ENCODE measurements at regions not wholly inside any gene's neighbourhood (a gene's known extent, or its start where the extent isn't known, plus 50 kb on each side); places are given as distances from the start of the nearest gene placed in this dataset.

GRCh38 chr6:167547328-167547692 lies 222.4 kb downstream of the TTLL2 start:
- no peak for DNase-seq (ENCODE audit: extremely low spot score)
- no peak for TF ChIP-seq FOXM1 (IDR thresholded peaks at IDR 0.05; ENCODE audit: borderline replicate concordance)
- ChIA-PET POLR2A (no interaction called here), CTCF (no interaction called here)

- CTCF ChIA-PET: no interaction called here
Observed at GRCh38 chr6:167547751-167548150, 222.9 kb downstream of the TTLL2 start.

GRCh38 chr6:167548451-167548850 lies 223.6 kb downstream of the TTLL2 start:
- CTCF ChIA-PET: no interaction called here
- POLR2A ChIA-PET: no interaction called here
- no peak for TF ChIP-seq CTBP1 (IDR thresholded peaks at IDR 0.05; ENCODE audit: borderline replicate concordance)
- no peak for TF ChIP-seq L3MBTL2 (conservative IDR thresholded peaks at IDR 0.05)
- no peak for TF ChIP-seq BHLHE40 (IDR thresholded peaks at IDR 0.05; ENCODE audit: borderline replicate concordance)
- TF ChIP-seq ARNT (IDR thresholded peaks at IDR 0.05): no peak
- TF ChIP-seq ELF4 (IDR thresholded peaks at IDR 0.05): no peak
- TF ChIP-seq SUZ12 (IDR thresholded peaks at IDR 0.05): no peak
- no peak for TF ChIP-seq SP1 (IDR thresholded peaks at IDR 0.05)
- TF ChIP-seq HDGF (IDR thresholded peaks at IDR 0.05; ENCODE audit: borderline replicate concordance): no peak
- no peak for TF ChIP-seq FOXM1 (IDR thresholded peaks at IDR 0.05; ENCODE audit: borderline replicate concordance)
- TF ChIP-seq LEF1 (IDR thresholded peaks at IDR 0.05; ENCODE audit: borderline replicate concordance): no peak
- TF ChIP-seq, protein P1, sequence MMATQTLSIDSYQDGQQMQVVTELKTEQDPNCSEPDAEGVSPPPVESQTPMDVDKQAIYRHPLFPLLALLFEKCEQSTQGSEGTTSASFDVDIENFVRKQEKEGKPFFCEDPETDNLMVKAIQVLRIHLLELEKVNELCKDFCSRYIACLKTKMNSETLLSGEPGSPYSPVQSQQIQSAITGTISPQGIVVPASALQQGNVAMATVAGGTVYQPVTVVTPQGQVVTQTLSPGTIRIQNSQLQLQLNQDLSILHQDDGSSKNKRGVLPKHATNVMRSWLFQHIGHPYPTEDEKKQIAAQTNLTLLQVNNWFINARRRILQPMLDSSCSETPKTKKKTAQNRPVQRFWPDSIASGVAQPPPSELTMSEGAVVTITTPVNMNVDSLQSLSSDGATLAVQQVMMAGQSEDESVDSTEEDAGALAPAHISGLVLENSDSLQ (IDR thresholded peaks at IDR 0.05): no peak
- TF ChIP-seq TARDBP (IDR thresholded peaks at IDR 0.05): no peak
- no peak for DNase-seq (ENCODE audit: extremely low spot score)

More at GRCh38 chr6:167547751-167548150, 222.9 kb downstream of the TTLL2 start:
- DNase-seq (ENCODE audit: extremely low spot score): no peak
- POLR2A ChIA-PET: no interaction called here
- TF ChIP-seq, protein P1 (IDR thresholded peaks at IDR 0.05): no peak
- TF ChIP-seq SP1 (IDR thresholded peaks at IDR 0.05) (no peak), FOXA1 (IDR thresholded peaks at IDR 0.05) (no peak), FOXK2 (IDR thresholded peaks at IDR 0.05) (no peak), BHLHE40 (IDR thresholded peaks at IDR 0.05; ENCODE audit: borderline replicate concordance) (no peak), ARNT (IDR thresholded peaks at IDR 0.05) (no peak), NFRKB (IDR thresholded peaks at IDR 0.05) (no peak), L3MBTL2 (conservative IDR thresholded peaks at IDR 0.05) (no peak), TARDBP (IDR thresholded peaks at IDR 0.05) (no peak), LEF1 (IDR thresholded peaks at IDR 0.05; ENCODE audit: borderline replicate concordance) (no peak), CTBP1 (IDR thresholded peaks at IDR 0.05; ENCODE audit: borderline replicate concordance) (no peak)

- CTCF ChIA-PET: interaction anchor here (0.6 kb wide), 1 partner anchor 408 kb away, joined by 4 read pairs; no protein-coding TSS in a partner anchor
- POLR2A ChIA-PET: no interaction called here
- no peak for TF ChIP-seq FOXK2 (IDR thresholded peaks at IDR 0.05)
- no peak for TF ChIP-seq ARNT (IDR thresholded peaks at IDR 0.05)
- no peak for TF ChIP-seq CTBP1 (IDR thresholded peaks at IDR 0.05; ENCODE audit: borderline replicate concordance)
- TF ChIP-seq ELF4 (IDR thresholded peaks at IDR 0.05): no peak
- TF ChIP-seq NFRKB (IDR thresholded peaks at IDR 0.05): no peak
- no peak for TF ChIP-seq SUZ12 (IDR thresholded peaks at IDR 0.05)
- no peak for DNase-seq (ENCODE audit: extremely low spot score)
Observed at GRCh38 chr6:167549213-167549612, 224.3 kb downstream of the TTLL2 start.

- no peak for DNase-seq (ENCODE audit: extremely low spot score)
- no peak for TF ChIP-seq ZNF384 (IDR thresholded peaks at IDR 0.05)
- ChIA-PET CTCF (no interaction called here), POLR2A (interaction anchor here (0.6 kb wide), 1 partner anchor 365 kb away, joined by 3 read pairs; no protein-coding TSS in a partner anchor)
Observed at GRCh38 chr6:167550941-167551627, 226.2 kb downstream of the TTLL2 start.

DNA sequence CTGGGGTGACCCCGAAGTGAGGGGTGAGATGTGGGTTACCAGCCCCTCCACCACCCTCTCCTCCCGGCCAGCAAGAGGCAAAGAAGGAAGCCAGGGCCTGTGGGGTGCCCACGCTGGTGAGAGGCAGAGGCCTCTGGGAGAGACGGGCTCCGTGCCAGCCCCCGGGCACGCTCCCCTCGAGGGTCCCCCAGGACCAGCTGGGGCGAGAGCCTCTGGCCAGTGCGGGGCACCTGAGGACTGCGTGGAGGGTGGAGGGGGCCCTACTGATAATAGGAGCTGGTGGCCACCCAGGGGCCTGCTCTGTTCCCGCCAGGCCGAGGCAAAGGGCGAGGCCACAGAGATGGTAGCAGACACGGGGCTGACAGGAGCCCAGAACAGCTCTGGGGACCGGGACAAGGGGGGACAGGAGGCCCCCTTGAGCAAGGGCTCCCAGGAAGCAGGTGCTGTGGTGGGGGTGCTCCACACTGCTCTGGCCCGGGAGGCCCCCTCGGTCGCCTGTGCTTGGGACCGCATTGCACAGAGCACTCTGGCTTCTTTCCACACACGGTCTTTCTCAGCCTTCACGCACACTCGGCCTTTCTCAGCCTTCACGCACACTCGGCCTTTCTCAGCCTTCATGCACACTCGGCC lies 226.9 kb downstream of the TTLL2 start:
- TF ChIP-seq, protein P1 (IDR thresholded peaks at IDR 0.05): no peak
- no peak for DNase-seq (ENCODE audit: extremely low spot score)
- ChIA-PET CTCF (no interaction called here), POLR2A (interaction anchor here (0.6 kb wide), 1 partner anchor 365 kb away, joined by 3 read pairs; no protein-coding TSS in a partner anchor)

DNA sequence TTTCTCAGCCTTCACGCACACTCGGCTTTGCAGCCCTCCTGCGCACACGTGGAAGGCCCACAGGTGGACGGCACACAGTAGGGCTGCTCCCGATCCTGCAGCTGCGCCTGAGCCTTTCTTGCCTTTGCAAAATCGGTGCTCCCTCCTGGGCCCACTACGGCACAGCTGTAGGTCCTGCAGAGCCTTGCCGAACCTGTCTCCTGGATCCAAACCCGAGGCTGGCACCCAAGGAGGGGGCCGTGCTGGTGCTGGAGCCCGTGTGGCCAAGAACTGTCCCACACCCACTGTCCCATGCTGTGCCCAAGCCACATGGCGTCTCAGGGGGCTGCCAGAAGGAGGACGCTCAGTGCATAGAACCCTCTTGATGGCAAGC lies 227.4 kb downstream of the TTLL2 start:
- TF ChIP-seq ARNT (IDR thresholded peaks at IDR 0.05): no peak
- no peak for TF ChIP-seq FOXA1 (IDR thresholded peaks at IDR 0.05)
- no peak for TF ChIP-seq FOXM1 (IDR thresholded peaks at IDR 0.05; ENCODE audit: borderline replicate concordance)
- no peak for TF ChIP-seq NFRKB (IDR thresholded peaks at IDR 0.05)
- ChIA-PET CTCF (no interaction called here), POLR2A (no interaction called here)
- no peak for DNase-seq (ENCODE audit: extremely low spot score)

Measured in HEK293T (cell line).